IPS-18a (cell line): ENCODE measurements at regions not wholly inside any gene's neighbourhood (a gene's known extent, or its start where the extent isn't known, plus 50 kb on each side); places are given as distances from the start of the nearest gene placed in this dataset.

ENCODE experiments used
- H3K27ac ChIP-seq: one replicate; pipeline ENCODE4 v1.5.1; 2013; ENCODE audit warnings: low read length
- H3K27me3 ChIP-seq: one replicate; pipeline ENCODE4 v1.6.1; 2013; ENCODE audit warnings: mild to moderate bottlenecking, low read length; ENCODE audit not compliant: control insufficient read depth, insufficient read depth
- H3K36me3 ChIP-seq: one replicate; pipeline ENCODE4 v1.6.1; 2013; ENCODE audit warnings: low read depth, low read length; ENCODE audit not compliant: control insufficient read depth
- H3K4me1 ChIP-seq: one replicate; pipeline ENCODE4 v1.6.1; 2013; ENCODE audit warnings: low read depth, low read length; ENCODE audit not compliant: control insufficient read depth
- H3K4me3 ChIP-seq: one replicate; pipeline ENCODE4 v1.5.1; 2013; ENCODE audit warnings: low read length
- H3K9ac ChIP-seq: one replicate; pipeline ENCODE4 v1.6.1; 2013; ENCODE audit warnings: mild to moderate bottlenecking, low read length, moderate library complexity
- H3K9me3 ChIP-seq: one replicate; pipeline ENCODE4 v1.6.1; 2013; ENCODE audit warnings: low read depth, low read length; ENCODE audit not compliant: control insufficient read depth

DNA sequence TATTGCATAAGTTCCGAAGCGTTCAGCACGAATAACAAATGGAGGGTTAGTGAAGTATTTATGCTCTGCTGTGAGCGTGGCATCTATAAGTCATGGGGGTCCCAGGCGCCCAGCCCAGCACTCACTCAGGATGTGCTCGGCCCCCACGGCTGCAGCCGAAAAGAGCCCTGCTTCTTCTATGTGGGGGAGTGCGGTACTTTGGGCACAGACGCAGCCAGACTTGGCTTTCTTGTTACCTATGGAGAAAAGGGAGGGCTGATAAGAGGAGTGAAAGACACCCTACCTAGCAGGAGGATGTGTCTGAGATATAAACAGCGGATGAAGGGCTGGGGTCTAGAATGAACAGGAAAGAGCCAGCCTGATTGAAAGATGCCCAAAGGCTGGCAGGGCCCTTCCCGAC lies 51.4 kb downstream of the MRPL36 start:
- Histone ChIP-seq H3K9me3 (no peaks in the 10 kb centered on the region), H3K27ac (no peak overlapping the region), H3K4me3 (no peak overlapping the region), H3K4me1 (no peaks in the 10 kb centered on the region), H3K9ac (no peak overlapping the region), H3K27me3 (no peaks in the 10 kb centered on the region), H3K36me3 (no peaks in the 10 kb centered on the region)

DNA sequence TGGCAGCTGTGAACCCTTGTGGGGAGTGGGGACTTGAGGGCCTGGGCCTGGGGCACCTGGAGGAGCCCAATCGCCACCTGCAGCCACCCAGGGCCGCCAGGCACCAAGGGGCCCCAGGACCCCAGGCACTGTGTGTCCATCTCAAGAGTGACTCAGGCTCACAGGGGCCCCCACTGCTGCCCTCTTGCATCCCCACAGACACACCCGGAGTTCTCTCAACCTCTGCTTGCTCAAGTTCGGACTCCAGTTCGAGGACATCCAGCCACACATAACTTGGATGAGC lies 51.9 kb downstream of the MRPL36 start:
- H3K4me3 ChIP-seq = no peak overlapping the region
- H3K27ac ChIP-seq = no peak overlapping the region
- H3K9ac ChIP-seq = no peak overlapping the region
- no peaks in the 10 kb centered on the region for H3K27me3 ChIP-seq
- H3K4me1 ChIP-seq = no peaks in the 10 kb centered on the region
- no peaks in the 10 kb centered on the region for H3K9me3 ChIP-seq
- H3K36me3 ChIP-seq = no peaks in the 10 kb centered on the region

DNA sequence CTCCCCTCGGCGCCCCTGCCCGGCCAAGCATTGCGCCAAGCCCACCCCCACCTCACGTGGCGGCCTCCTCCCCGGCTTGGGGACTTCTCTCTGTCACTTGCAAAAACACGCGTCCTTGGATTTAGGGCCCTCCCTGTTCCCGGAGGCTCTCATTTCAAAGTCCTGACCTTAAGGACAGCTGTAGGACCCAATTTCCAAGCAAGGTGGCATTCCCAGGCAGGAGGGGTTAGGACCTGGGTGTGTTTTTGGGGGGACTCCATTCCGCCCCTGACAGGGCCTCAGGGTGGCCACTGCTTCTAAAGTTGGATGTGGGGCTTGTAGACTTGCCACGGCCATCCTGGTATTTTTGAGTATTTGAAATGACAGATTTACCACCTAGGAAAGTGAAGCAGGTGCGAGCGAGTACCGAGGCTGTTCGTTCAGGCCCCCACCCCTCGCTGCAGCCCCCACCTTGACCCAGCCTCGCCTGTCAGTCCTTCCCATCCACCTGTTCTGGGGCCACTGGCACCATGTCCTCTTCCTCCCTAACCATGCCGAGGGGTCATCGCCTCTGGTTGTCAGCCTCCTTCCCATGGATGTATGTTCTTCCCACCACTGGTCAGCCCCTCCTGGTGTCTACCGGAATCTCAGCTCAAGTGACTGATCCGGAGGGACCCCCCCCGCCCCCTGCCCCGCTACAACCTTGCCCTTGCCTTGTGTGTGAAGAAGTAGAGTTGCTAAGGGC lies 52.4 kb downstream of the MRPL36 start:
- H3K36me3 ChIP-seq = no peaks in the 10 kb centered on the region
- no peaks in the 10 kb centered on the region for H3K4me1 ChIP-seq
- H3K27ac ChIP-seq = no peak overlapping the region
- no peaks in the 10 kb centered on the region for H3K9me3 ChIP-seq
- no peak overlapping the region for H3K9ac ChIP-seq
- no peak overlapping the region for H3K4me3 ChIP-seq
- no peaks in the 10 kb centered on the region for H3K27me3 ChIP-seq

DNA sequence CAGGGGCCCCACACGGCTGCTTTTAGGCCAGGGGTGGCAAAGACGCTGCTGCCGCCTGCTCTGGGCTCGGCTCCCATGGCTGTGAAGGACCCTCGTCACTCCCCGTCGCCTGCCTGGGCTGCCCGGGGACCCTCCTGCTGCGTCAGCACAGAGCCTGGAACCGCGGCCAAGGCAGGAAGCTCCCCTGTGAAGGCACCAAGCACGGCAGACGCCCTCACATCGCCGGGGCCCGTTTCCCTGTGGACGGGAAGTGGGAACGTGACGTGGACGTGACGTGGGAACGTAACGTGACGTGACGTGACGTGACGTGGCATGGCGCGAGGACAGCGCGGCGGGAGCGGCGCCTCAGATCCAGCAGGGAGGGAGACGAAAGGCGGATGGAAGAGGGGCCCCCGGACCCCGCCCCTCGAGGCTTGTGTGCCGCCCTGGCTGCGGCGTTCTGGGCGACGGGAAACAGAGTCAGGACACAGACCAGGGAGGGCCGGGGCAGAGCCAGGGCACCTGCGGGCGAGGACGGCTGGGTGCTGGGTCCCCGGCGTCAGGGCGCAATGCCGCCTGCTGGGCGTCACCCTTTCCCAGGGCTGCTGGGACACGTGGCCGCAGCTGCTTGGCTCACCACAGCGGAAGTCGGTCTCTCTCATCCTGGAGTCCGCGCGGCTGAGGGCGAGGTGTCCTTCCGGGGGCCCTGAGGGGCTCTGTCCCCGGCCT lies 53.1 kb downstream of the MRPL36 start:
- peaks cover 2% of the 10 kb centered on the region for H3K9me3 ChIP-seq
- no peak overlapping the region for H3K9ac ChIP-seq
- no peaks in the 10 kb centered on the region for H3K4me1 ChIP-seq
- H3K4me3 ChIP-seq = no peak overlapping the region
- no peaks in the 10 kb centered on the region for H3K27me3 ChIP-seq
- H3K27ac ChIP-seq = no peak overlapping the region
- no peaks in the 10 kb centered on the region for H3K36me3 ChIP-seq

DNA sequence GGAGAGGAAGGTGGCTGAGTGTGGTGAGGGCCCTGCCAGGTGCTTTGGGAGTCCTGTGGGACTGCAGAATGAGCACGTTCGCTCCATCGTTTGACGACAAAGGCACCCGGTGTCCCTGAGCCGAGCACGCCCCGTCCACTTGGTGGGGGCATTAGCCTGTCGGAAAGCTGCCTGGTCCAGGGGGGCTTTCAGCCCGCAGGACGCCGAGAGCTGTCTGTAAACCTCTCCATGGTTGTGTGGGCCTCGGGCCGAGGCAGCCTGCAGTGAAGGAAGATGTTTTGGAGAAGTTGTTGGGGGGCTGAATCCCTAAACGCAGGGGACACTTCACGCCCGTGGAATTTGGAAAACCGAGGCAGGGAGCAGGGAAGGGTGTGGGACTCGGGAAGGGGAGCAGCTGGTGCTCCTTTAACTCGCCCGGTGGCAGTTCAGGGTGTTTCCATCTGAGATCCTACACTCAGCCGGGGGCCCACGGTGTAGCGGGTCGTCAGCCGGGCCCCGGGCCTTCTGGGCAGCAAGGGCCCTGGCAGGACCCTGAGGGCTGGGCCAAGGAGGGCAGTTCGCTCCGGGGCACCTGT lies 53.8 kb downstream of the MRPL36 start:
- Histone ChIP-seq H3K9me3 (peaks cover 2% of the 10 kb centered on the region), H3K4me1 (no peaks in the 10 kb centered on the region), H3K27ac (no peak overlapping the region), H3K4me3 (no peak overlapping the region), H3K9ac (no peak overlapping the region), H3K27me3 (no peaks in the 10 kb centered on the region), H3K36me3 (no peaks in the 10 kb centered on the region)

DNA sequence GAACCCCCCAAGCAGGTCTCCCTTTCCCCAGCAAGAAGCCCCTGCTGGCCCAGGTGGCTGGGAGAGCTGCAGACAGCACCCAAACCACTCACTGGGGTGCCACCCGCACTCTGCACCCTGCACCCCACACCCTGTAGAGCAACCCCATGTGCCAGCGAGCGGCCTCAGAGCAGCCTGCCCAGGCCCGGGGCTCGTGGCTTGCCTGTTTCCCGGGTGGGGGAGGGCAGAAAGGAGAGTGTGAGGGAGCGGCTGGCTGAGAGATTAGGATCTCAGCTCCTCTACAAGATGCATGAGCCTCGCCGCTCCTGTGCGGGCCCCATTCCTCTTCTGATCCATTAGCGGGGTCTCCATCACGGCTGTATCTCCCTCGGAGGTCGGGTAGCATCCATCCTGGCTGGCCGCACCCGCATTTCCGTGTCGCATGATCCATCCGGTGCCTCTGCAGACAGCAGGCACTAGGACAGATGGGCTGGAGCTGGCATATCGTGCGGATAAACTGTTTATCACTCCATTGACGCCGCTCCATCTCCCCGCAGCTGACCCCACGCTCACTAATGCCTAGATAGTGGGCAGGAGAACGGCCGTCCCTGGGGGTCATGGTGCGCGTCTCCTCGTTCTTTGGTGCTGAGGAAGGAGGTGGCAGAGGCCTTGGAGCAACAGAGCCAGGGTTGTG lies 54.4 kb downstream of the MRPL36 start:
- H3K9me3 ChIP-seq = peaks cover 2% of the 10 kb centered on the region
- no peaks in the 10 kb centered on the region for H3K4me1 ChIP-seq
- no peak overlapping the region for H3K9ac ChIP-seq
- H3K36me3 ChIP-seq = no peaks in the 10 kb centered on the region
- no peak overlapping the region for H3K4me3 ChIP-seq
- H3K27me3 ChIP-seq = no peaks in the 10 kb centered on the region
- no peak overlapping the region for H3K27ac ChIP-seq

DNA sequence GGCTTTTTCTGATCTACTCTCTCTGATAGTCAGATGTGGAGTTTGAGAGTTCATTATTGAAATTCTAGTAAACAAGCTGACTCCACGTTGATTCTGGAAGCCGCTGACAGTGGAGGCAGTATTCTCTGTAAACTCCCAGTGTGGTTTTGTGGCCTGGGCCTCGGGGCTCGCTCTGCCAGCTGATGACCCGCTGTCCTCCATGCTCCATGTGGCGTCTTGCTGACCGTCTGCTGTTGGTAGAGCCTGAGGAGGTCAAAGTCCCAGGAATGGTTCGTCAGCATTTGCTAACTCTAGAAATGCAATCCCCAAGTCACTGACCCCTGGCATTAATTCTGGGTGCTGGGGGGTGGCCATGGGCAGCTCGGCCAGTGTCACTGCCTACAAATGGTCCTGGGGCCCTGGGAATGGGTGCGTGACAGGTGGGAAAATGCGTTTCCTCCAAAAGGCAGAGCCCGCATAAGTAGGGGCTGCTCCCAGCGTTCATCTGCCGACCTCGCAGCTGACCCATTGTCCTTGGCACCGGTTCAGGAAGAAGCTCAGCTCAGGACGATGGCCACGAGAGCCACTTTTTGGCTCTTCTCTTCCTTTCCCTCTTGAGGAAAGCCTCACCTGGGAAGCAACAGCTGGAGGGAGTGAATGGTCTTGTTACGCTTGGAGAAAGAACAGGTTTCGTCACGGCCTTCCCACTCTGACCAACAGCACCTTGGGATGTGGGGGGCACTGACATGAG lies 55.1 kb downstream of the MRPL36 start:
- Histone ChIP-seq H3K4me3 (no peak overlapping the region), H3K9ac (no peak overlapping the region), H3K4me1 (no peaks in the 10 kb centered on the region), H3K27me3 (no peaks in the 10 kb centered on the region), H3K27ac (no peak overlapping the region), H3K9me3 (peaks cover 2% of the 10 kb centered on the region), H3K36me3 (no peaks in the 10 kb centered on the region)

DNA sequence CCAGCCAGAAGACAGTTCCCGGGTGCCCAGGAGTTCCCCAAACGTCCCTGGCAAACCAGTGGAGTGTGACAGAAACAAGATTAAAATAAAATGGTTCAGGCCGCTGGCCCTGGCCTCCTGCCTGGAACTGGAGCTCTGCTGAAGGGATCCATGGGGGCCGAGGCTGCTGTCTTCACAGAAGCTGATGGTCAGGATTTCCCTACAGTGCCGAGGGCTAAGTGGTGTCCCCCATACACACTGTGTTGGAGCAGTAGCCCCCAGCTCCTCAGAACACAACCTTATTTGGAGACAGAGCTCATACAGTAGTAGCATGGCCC lies 55.9 kb downstream of the MRPL36 start:
- Histone ChIP-seq H3K27me3 (no peaks in the 10 kb centered on the region), H3K36me3 (no peaks in the 10 kb centered on the region), H3K27ac (no peak overlapping the region)

DNA sequence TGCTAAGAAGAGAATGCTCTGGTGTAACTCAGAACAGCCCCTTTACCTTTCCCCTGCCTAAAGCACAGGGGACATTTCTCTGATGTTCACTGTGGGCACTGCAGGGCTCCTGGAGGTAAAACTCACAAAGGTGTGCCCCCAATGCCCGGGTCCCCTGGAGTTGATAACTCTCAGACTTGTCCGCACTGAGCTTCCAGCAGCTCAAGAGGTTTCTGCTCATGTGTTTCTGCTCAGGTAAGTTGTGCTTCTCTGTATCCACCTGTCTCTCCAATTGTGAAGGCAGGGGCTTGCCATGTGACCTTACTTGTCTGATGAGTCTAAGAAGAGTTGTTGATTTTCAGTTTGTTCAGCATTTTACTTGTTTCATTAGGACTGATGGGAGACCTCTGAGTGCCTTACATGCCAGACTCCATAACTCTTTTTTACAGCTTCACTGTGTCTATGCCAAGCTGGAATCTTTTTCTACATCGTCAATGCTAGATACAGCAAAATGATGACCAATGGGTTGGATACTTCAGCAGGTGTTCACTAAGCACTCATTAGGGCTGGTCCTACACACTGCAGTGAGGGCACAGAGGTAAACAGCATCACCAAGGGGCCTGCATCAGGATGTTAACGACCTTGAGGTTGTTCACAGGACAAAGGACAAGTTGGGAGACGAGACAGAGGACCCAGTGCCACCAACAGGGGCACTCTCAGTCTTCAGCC lies 56.4 kb downstream of the MRPL36 start:
- Histone ChIP-seq H3K36me3 (no peaks in the 10 kb centered on the region), H3K9ac (no peak overlapping the region), H3K9me3 (peaks cover 2% of the 10 kb centered on the region), H3K4me3 (no peak overlapping the region), H3K27me3 (no peaks in the 10 kb centered on the region), H3K27ac (no peak overlapping the region), H3K4me1 (no peaks in the 10 kb centered on the region)

More for the DNA sequence above, 55.9 kb downstream of the MRPL36 start:
- H3K9me3 ChIP-seq = peaks cover 2% of the 10 kb centered on the region
- no peak overlapping the region for H3K4me3 ChIP-seq
- H3K9ac ChIP-seq = no peak overlapping the region
- H3K4me1 ChIP-seq = no peaks in the 10 kb centered on the region

DNA sequence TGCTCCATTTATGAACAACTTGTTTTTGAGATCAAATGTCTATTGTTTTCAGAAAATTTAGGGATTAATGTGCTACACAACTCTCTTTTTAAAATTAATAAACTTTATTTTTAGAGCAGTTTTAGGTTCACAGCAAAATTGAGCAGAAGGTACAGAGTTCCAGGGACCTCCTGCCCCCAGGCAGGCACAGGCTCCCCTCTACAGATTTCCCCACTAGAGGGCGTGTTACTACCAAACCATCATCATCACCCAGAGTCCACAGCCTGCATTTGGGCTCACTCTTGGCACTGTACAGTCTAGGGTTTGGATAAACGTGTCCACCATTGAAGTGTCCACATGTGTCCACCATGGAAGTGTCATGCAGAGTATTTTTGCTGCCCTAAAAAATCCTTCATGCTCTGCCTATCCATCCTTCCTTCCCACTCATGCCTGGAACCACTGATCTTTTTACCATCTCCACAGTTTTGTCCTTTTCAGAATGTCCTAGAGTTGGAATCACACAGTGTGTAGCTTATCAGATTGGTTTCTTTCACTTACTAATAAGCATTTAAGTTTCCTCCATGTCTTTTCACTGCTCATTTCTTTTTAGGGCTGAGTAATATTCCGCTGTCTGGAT lies 61.7 kb downstream of the MRPL36 start:
- peaks cover 2% of the 10 kb centered on the region for H3K9me3 ChIP-seq
- H3K27me3 ChIP-seq = no peaks in the 10 kb centered on the region
- H3K4me1 ChIP-seq = no peaks in the 10 kb centered on the region
- H3K36me3 ChIP-seq = no peaks in the 10 kb centered on the region
- no peak overlapping the region for H3K9ac ChIP-seq
- no peak overlapping the region for H3K4me3 ChIP-seq
- H3K27ac ChIP-seq = no peak overlapping the region
